ENCODE measurements at regions not wholly inside any gene's neighbourhood (a gene's known extent, or its start where the extent isn't known, plus 50 kb on each side); places are given as distances from the start of the nearest gene placed in this dataset.

GRCh38 chr4:129369361-129370010, 273.5 kb downstream of the C4orf33 start:
- H3K9ac ChIP-seq (ENCODE audit: low read length in 3 of 3) = no peak overlapping the region

GRCh38 chr4:129371065-129371464, 275.1 kb downstream of the C4orf33 start:
- no peaks in the 10 kb centered on the region for H3K27me3 ChIP-seq (ENCODE audit: control insufficient read depth, insufficient read depth, low read length)
- no peaks in the 10 kb centered on the region for H3K4me1 ChIP-seq (ENCODE audit: control insufficient read depth in 2 of 3, insufficient read depth in 2 of 3, low read depth in 1 of 3, low read length in 3 of 3)
- no peak for TF ChIP-seq CTCF (IDR thresholded peaks at IDR 0.05; ENCODE audit: borderline replicate concordance, extremely low read depth, insufficient read depth)
- H3K4me3 ChIP-seq (ENCODE audit: low read length in 3 of 3) = no peak overlapping the region
- no peak for DNase-seq
- intact Hi-C loops (cut with DNase I) = no loop called here
- H3K9me3 ChIP-seq (ENCODE audit: control insufficient read depth in 2 of 3, insufficient read depth in 1 of 3, low read length in 3 of 3) = no peaks in the 10 kb centered on the region
- no peak overlapping the region for H3K27ac ChIP-seq (ENCODE audit: low read depth in 2 of 2, low read length in 2 of 2)
- no peak for FAIRE-seq
- no peak overlapping the region for H3K9ac ChIP-seq (ENCODE audit: low read length in 3 of 3)
- no peaks in the 10 kb centered on the region for H3K36me3 ChIP-seq (ENCODE audit: control insufficient read depth in 2 of 3, insufficient read depth in 3 of 3, low read length in 3 of 3)

More at GRCh38 chr4:129369361-129370010, 273.5 kb downstream of the C4orf33 start:
- no peak for FAIRE-seq
- Histone ChIP-seq H3K4me3 (ENCODE audit: low read length in 3 of 3) (no peak overlapping the region), H3K9me3 (ENCODE audit: control insufficient read depth in 2 of 3, insufficient read depth in 1 of 3, low read length in 3 of 3) (no peaks in the 10 kb centered on the region), H3K4me1 (ENCODE audit: control insufficient read depth in 2 of 3, insufficient read depth in 2 of 3, low read depth in 1 of 3, low read length in 3 of 3) (no peaks in the 10 kb centered on the region), H3K27ac (ENCODE audit: low read depth in 2 of 2, low read length in 2 of 2) (no peak overlapping the region), H3K36me3 (ENCODE audit: control insufficient read depth in 2 of 3, insufficient read depth in 3 of 3, low read length in 3 of 3) (no peaks in the 10 kb centered on the region), H3K27me3 (ENCODE audit: control insufficient read depth, insufficient read depth, low read length) (no peaks in the 10 kb centered on the region)
- DNase-seq = no peak
- TF ChIP-seq CTCF (IDR thresholded peaks at IDR 0.05; ENCODE audit: borderline replicate concordance, extremely low read depth, insufficient read depth) = no peak
- intact Hi-C loops (cut with DNase I) = loop anchor here (10.0 kb wide), 1 partner anchor 275 kb away; no protein-coding TSS in a partner anchor

GRCh38 chr4:129371926-129372325, 276.0 kb downstream of the C4orf33 start:
- no peak overlapping the region for H3K27ac ChIP-seq (ENCODE audit: low read depth in 2 of 2, low read length in 2 of 2)
- no peak for FAIRE-seq
- no peaks in the 10 kb centered on the region for H3K4me1 ChIP-seq (ENCODE audit: control insufficient read depth in 2 of 3, insufficient read depth in 2 of 3, low read depth in 1 of 3, low read length in 3 of 3)

More at GRCh38 chr4:129371926-129372325, 276.0 kb downstream of the C4orf33 start:
- Histone ChIP-seq H3K4me3 (ENCODE audit: low read length in 3 of 3) (no peak overlapping the region), H3K27me3 (ENCODE audit: control insufficient read depth, insufficient read depth, low read length) (no peaks in the 10 kb centered on the region), H3K36me3 (ENCODE audit: control insufficient read depth in 2 of 3, insufficient read depth in 3 of 3, low read length in 3 of 3) (no peaks in the 10 kb centered on the region), H3K9me3 (ENCODE audit: control insufficient read depth in 2 of 3, insufficient read depth in 1 of 3, low read length in 3 of 3) (no peaks in the 10 kb centered on the region), H3K9ac (ENCODE audit: low read length in 3 of 3) (no peak overlapping the region)
- intact Hi-C loops (cut with DNase I) = no loop called here
- TF ChIP-seq CTCF (IDR thresholded peaks at IDR 0.05; ENCODE audit: borderline replicate concordance, extremely low read depth, insufficient read depth) = no peak
- no peak for DNase-seq

All from kidney (tissue), 13 donors.